ENCODE measurements at regions not wholly inside any gene's neighbourhood (a gene's known extent, or its start where the extent isn't known, plus 50 kb on each side); places are given as distances from the start of the nearest gene placed in this dataset.

GRCh38 chr5:174310243-174310642 is 264.7 kb downstream of the NSG2 start:
- no peak for DNase-seq (ENCODE audit: low read depth)

GRCh38 chr5:174310706-174311105 is 265.2 kb downstream of the NSG2 start:
- DNase-seq (ENCODE audit: low read depth): no peak

- DNase-seq (ENCODE audit: low read depth): no peak
Observed at GRCh38 chr5:174311121-174311520, 265.6 kb downstream of the NSG2 start.

GRCh38 chr5:174311531-174312269 is 266.2 kb downstream of the NSG2 start:
- peak; percentile 42 for DNase-seq (ENCODE audit: low read depth)

GRCh38 chr5:174312270-174312617 is 266.7 kb downstream of the NSG2 start:
- no peak for DNase-seq (ENCODE audit: low read depth)

GRCh38 chr5:174312641-174313040 is 267.1 kb downstream of the NSG2 start:
- no peak for DNase-seq (ENCODE audit: low read depth)

- no peak for DNase-seq (ENCODE audit: low read depth)
Observed at GRCh38 chr5:174313615-174314014, 268.1 kb downstream of the NSG2 start.

GRCh38 chr5:174314261-174314660 is 268.8 kb downstream of the NSG2 start:
- DNase-seq (ENCODE audit: low read depth): no peak

- no peak for DNase-seq (ENCODE audit: low read depth)
Observed at GRCh38 chr5:174315471-174315870, 270.0 kb downstream of the NSG2 start.

GRCh38 chr5:174315871-174316270 is 270.4 kb downstream of the NSG2 start:
- DNase-seq (ENCODE audit: low read depth): no peak

GRCh38 chr5:174316326-174316725 is 270.8 kb downstream of the NSG2 start:
- no peak for DNase-seq (ENCODE audit: low read depth)

- DNase-seq (ENCODE audit: low read depth): peak; percentile 28
Observed at GRCh38 chr5:174317256-174317894, 271.9 kb downstream of the NSG2 start.

GRCh38 chr5:174318578-174318977 is 273.1 kb downstream of the NSG2 start:
- no peak for DNase-seq (ENCODE audit: low read depth)

- no peak for DNase-seq (ENCODE audit: low read depth)
Observed at GRCh38 chr5:174319551-174319950, 274.0 kb downstream of the NSG2 start.

GRCh38 chr5:174320051-174320450 is 274.5 kb downstream of the NSG2 start:
- no peak for DNase-seq (ENCODE audit: low read depth)

GRCh38 chr5:174323878-174324281 is 278.4 kb downstream of the NSG2 start:
- DNase-seq (ENCODE audit: low read depth): peak; percentile 68

GRCh38 chr5:174324680-174325079 is 279.2 kb downstream of the NSG2 start:
- no peak for DNase-seq (ENCODE audit: low read depth)

GRCh38 chr5:174325431-174325830 is 279.9 kb downstream of the NSG2 start:
- no peak for DNase-seq (ENCODE audit: low read depth)

- DNase-seq (ENCODE audit: low read depth): no peak
Observed at GRCh38 chr5:174325961-174326360, 280.5 kb downstream of the NSG2 start.

GRCh38 chr5:174326372-174326771 is 280.9 kb downstream of the NSG2 start:
- no peak for DNase-seq (ENCODE audit: low read depth)

- DNase-seq (ENCODE audit: low read depth): peak; percentile 68
Observed at GRCh38 chr5:174327317-174327864, 281.9 kb downstream of the NSG2 start.

- DNase-seq (ENCODE audit: low read depth): no peak
Observed at GRCh38 chr5:174327896-174328295, 282.4 kb downstream of the NSG2 start.
